CD4-positive, alpha-beta T cell treated with Interleukin-21 for 1 hour (primary cell): ENCODE measurements at regions not wholly inside any gene's neighbourhood (a gene's known extent, or its start where the extent isn't known, plus 50 kb on each side); places are given as distances from the start of the nearest gene placed in this dataset.
"Not testable (repeated sequence)": the region's sequence is repeated elsewhere in the genome, so short reads cannot be mapped to it uniquely, and the experiment has no call there.

Experiments used
- DNase-seq: peaks from one replicate; pipeline ENCODE4 v3.0.0-alpha.2; 2020

DNA sequence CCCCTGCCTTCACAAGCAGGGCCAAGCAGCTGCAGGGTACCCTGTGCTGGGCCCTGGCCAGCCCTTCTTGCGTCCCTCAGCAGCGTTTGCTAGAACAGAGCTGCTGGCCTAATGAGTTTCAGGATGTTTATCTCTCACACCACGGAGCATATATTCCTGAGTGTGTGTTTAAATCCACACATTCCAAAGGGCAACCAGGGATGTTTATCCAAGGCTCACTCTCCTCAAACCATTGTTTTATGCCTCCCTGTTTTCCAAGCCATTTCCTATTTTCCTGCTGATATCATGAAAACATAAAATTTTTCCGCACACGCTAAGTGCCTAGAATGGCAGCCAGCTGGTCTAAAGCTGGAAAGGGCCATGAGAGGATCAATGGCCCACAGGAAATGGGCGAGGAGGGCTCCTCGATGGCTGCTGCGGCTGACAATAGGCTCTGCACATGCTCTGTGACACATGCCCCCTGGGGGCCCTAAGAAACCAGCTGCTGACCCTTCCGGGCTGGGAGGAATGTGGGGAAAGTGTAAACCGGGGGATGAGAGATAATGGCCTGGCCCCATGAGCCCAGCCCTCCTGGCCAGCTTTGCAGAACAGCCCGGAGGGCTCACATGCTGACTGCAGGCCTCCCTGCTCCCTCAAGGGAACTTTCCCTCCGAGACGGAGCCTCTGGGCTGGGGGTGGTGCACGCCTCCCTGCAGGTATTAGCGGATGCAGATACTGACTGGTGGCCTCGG, 194.0 kb downstream of the NDUFA10 start:
- no peak for DNase-seq

DNA sequence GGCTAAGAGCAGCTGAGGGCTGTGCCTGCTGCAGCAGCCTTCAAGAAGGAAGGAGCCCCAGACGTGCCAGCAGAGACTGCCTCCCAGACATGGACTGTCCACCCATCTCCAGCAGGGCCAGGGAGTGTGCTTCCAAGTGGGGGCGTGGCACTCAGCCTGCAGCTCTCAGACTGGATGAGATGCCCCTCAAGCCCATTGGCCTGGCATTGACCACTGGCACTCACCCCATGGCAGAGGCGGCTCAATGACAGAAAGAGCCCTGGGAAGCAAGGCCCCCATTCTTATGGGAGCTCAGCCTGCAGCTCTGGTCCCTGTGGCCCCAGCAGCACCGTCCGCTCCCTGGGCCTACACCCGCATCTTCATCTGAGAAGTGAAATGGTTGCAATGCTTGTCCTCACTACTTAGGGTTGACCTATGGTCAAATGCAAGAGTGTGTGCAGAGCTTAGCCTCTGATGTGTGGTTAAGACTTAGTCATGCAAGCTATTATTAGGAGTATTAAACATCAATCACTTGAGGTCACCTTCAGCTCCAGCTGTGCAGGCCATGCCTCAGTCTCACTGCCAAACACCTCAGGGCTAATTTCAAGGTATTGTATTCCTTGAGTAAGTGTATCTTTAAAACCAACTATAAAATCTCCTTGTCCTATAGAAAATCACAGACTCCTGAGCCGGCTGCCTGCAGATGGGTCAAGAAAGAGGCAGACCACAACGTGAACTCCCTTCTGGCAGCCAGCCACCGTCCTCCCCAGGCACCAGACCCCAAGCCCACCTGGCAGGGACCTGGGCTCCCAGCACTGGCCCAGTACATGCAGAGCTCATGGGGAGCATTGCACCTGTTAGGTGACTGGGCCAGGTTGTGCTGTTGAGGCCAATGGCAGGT, 194.8 kb downstream of the NDUFA10 start:
- DNase-seq, result no peak

DNA sequence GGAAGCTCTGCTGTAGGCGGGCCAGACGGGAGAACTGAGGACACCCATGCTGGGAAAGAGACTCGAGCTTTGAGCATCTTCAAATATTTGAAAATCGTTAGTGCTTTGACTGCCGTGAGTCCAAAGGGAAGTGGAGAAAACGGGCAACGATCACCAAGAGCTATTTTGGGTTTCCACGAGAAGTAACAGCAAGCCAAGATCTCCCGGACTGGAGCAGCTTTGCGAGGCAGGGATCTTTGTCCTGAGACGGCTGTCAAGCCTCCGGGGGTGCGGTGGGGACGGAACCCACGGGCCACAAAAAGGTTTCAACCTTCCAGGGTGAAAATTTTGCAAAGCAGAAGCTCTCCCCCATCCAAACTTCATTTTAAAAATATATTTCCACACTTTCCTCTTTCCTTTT, 195.8 kb downstream of the NDUFA10 start:
- no peak for DNase-seq

DNA sequence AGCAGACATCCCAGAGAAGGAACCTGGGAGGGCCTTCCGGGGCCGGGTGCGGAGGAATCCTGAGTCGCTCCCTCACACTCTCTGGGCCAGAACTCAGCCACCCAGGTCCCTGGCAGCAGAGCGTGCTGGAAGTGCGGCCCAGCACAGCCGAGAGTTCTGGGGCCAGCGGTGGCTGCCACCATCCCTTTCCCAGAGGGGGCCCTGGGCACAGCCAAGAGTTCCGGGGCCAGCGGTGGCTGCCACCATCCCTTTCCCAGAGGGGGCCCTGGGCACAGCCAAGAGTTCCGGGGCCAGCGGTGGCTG, 196.2 kb downstream of the NDUFA10 start:
- DNase-seq, result not testable (repeated sequence)

GRCh38 chr2:239828192-239828972, 196.8 kb downstream of the NDUFA10 start:
- no peak for DNase-seq

GRCh38 chr2:239827523-239827890, 197.6 kb downstream of the NDUFA10 start:
- DNase-seq, result no peak

- no peak for DNase-seq
These were observed 198.2 kb downstream of the NDUFA10 start for GRCh38 chr2:239826786-239827522.

DNA sequence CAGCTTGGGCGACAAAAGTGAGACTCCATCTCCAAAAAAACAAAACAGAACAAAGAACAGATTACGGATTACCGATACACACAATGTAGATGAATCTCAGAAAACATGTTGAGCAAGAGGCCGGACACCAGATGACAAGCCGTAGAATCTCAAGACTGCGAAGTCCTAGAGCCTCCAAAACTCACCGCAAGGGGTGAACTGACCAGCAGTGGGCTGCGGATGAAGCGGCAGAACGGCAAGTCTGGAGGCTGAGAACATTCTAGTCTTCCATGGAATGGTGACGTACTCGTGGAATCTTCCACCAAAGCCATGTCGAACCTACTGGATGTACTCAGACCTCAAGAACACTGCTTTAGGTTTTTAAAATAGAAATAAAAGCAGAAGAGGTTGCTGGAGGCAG, 198.8 kb downstream of the NDUFA10 start:
- no peak for DNase-seq

GRCh38 chr2:239825705-239825979, 199.5 kb downstream of the NDUFA10 start:
- DNase-seq, result no peak

- DNase-seq, result no peak
These were observed 200.1 kb downstream of the NDUFA10 start for GRCh38 chr2:239824866-239825704.

DNA sequence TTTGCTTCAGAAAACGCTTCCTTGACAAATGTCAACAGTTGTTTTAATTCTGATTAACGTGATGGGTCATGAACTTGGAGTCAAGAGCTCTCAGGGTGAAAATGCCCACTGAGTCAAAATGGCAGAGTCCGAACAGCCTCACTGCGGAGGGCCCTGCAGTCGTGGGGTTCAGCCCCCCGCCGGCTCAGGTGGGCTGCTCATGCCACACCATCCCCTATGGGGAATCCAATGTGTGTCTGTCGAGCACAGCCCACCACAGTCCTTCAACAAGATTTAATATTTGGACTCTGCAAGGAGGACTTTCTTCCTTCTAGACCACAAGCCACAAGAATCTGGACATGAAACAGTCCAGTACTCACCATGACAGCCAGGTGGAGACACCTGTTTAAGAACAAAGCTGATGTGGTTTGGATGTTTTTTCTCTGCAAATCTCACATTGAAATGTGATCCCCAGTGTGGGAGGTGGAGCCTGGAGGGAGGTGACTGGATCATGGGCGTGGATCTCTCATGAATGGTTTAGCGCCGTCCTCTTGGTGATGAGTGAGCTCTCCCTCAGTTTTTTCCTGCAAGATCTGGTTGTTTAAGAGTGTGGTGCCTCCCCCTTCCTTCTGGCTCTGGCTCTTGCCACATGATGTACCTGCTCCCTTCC, 201.0 kb downstream of the NDUFA10 start:
- DNase-seq, result no peak

- DNase-seq, result no peak
These were observed 202.9 kb downstream of the NDUFA10 start for GRCh38 chr2:239822146-239822831.

- no peak for DNase-seq
These were observed 203.5 kb downstream of the NDUFA10 start for GRCh38 chr2:239821694-239822075.

- DNase-seq, result no peak
These were observed 204.1 kb downstream of the NDUFA10 start for GRCh38 chr2:239820836-239821693.

DNA sequence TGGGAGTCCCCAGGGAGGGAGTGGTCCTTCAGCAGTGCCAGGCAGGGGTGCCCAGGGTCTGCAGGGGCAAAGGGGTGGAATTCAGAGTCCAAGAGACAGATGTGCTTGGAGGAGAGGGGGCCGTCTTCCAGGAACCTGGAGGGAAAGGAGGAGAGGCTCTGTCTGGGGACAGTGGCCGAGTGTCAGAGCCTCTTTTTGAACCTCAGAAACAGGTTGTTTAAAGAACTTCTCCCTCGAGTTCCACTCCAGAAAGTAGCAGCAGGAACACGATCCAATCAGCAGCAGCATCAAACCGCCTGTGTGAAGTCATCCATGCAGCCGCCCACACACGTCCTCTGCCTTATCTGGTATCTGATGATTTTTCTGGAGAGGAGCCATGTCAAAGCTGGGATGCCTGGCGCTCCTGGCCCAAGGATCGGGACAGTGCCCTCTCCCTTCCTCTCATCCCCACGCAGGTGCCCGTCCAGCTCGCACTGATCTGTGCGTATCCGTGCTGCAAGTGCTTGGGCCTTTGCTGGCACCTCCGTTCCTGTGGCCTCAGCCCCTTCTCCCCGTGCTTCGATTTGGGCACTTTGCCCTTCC, 205.1 kb downstream of the NDUFA10 start:
- DNase-seq, result no peak

- DNase-seq, result no peak
These were observed 205.8 kb downstream of the NDUFA10 start for GRCh38 chr2:239819091-239819973.

DNA sequence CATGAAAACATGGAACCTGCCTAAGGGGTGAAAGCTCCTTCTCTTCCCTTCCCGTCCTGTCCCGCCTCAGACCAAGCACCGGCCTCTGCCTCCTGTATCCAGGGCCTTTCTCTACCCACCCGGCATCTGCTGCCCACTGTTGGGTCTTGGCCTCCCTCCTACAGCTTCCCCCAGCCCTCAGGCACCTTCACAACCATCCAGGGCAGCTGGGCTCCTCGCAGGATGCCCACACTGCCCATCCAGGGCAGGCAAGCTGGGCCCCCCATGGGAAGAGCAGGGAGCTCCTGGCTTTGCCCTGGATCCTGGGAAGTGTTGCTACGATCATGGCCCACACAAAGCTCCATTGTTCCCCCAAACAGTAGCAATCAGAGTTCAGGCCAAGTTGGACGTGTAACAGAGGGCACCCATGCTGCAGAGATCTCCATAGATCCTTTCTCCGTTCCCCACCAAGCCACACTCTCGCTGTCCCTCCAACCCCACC, 206.6 kb downstream of the NDUFA10 start:
- DNase-seq, result no peak

DNA sequence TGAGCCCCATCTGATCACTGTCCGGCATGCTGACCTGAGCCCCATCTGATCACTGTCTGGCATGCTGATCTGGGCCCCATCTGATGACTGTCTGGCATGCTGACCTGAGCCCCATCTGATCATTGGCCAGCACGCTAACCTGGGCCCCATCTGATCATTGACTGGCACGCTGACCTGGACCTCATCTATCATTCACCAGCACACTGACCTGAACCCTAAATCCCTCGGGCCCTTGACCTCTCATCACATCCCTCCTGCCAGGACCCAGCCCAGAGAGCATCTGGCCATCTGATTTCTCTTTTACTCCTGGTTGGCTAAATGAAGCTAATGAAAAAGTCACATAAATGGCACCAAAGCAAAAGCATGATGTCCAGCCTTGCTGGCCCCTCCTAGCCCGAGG, 207.1 kb downstream of the NDUFA10 start:
- no peak for DNase-seq
